Gastroesophageal sphincter (tissue), 3 donors: ENCODE measurements at regions not wholly inside any gene's neighbourhood (a gene's known extent, or its start where the extent isn't known, plus 50 kb on each side); places are given as distances from the start of the nearest gene placed in this dataset.

Source experiments
- CTCF ChIP-seq, 4 experiments: fragments of 200-600 bp in 2 of 4; fragments of 450-650 bp in 2 of 4; sonication (generic) in 1 of 4; IDR thresholded peaks; one replicate each; pipeline ENCODE4 v1.5.1; 2017 to 2019; ENCODE audit warnings: antibody characterized with exemption in 4 of 4, mild to moderate bottlenecking in 2 of 4, moderate library complexity in 2 of 4
- EP300 ChIP-seq: sonication (generic); formaldehyde crosslinking; IDR thresholded peaks from one replicate; pipeline ENCODE4 v1.6.1; 2017; ENCODE audit warnings: antibody characterized with exemption, mild to moderate bottlenecking
- POLR2A ChIP-seq, 2 donors: fragments of 450-650 bp; IDR thresholded peaks; one replicate each; pipeline ENCODE4 v1.6.1; 2017; ENCODE audit warnings: antibody characterized with exemption in 2 of 2, mild to moderate bottlenecking in 2 of 2, moderate library complexity in 1 of 2
- POLR2AphosphoS5 ChIP-seq: sonication (generic); formaldehyde crosslinking; IDR thresholded peaks from one replicate; pipeline ENCODE4 v1.6.1; 2017; ENCODE audit warnings: antibody characterized with exemption

DNA sequence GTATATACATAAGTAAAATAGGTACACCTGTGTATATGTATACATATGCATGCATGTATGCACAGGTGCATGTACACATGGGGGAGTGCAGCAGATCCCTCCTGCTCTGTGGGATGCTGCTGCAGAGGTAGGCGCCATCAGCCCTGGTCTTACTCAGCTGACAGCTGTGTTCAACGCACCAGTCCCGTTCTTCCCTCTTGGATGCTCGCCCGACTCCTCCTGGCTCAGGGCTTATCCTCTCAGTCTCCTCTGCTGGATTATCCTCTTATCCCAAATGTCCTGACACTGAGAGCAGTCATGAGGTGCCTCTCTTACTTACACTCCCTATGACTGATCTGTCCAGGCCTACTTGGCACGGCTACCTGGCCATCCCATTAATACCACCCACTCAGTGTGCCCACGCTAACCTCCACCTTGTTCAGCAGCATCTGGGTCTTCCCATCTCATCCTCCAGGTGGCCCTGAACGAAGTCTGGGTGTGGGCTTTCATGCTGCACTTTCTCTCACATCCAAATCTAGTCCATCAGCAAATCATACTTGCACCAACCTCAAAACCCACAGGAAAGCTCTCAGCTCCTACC, 357.1 kb downstream of the TCERG1L start:
- no peak for TF ChIP-seq CTCF (IDR thresholded peaks at IDR 0.05)
- TF ChIP-seq POLR2AphosphoS5 = no peak
- TF ChIP-seq EP300 = no peak
- TF ChIP-seq POLR2A (IDR thresholded peaks at IDR 0.05) = no peak
